ENCODE measurements at regions not wholly inside any gene's neighbourhood (a gene's known extent, or its start where the extent isn't known, plus 50 kb on each side); places are given as distances from the start of the nearest gene placed in this dataset.

GRCh38 chr13:74571811-74572210 lies 437.6 kb upstream of the KLF12 start:
- no peak for TF ChIP-seq CTCF (IDR thresholded peaks at IDR 0.05; ENCODE audit: low read length)
- no peak for TF ChIP-seq EZH2 (optimal IDR thresholded peaks at IDR 0.05; ENCODE audit: low read depth, low read length)
- TF ChIP-seq EZH2phosphoT487 (IDR thresholded peaks at IDR 0.05; ENCODE audit: low read length): no peak
